Thoracic aorta (tissue), 2 donors: ENCODE measurements at regions not wholly inside any gene's neighbourhood (a gene's known extent, or its start where the extent isn't known, plus 50 kb on each side); places are given as distances from the start of the nearest gene placed in this dataset.

ENCODE experiments used
- ATAC-seq: fragments of 150-250 bp; one replicate; pipeline ENCODE4 v1.8.0; 2017; ENCODE audit warnings: low read depth; ENCODE audit not compliant: insufficient number of reproducible peaks, low FRiP score
- DNase-seq: peaks from one replicate; pipeline ENCODE4 v3.0.0-alpha.2; 2020; ENCODE audit warnings: low spot score
- H3K27ac ChIP-seq, 2 donors: fragments of 200-600 bp; sonication (generic); 1 replicate in 1 of 2; 2 replicates in 1 of 2; pipeline ENCODE4 v1.5.1; 2016; ENCODE audit warnings: mild to moderate bottlenecking in 2 of 2, moderate library complexity in 2 of 2
- H3K27me3 ChIP-seq: fragments of 200-600 bp; sonication (generic); replicated peaks from 2 replicates; pipeline ENCODE4 v1.6.0; 2016; ENCODE audit warnings: mild to moderate bottlenecking; ENCODE audit not compliant: insufficient read depth
- H3K36me3 ChIP-seq: fragments of 200-600 bp; sonication (generic); one replicate; pipeline ENCODE4 v1.5.1; 2016
- H3K4me1 ChIP-seq, 2 donors: fragments of 200-600 bp; sonication (generic); 1 replicate in 1 of 2; 2 replicates in 1 of 2; pipeline versions ENCODE4 v1.5.1 to v1.6.0; 2016; ENCODE audit warnings: low read depth in 2 of 2, mild to moderate bottlenecking in 1 of 2; ENCODE audit not compliant: control insufficient read depth in 1 of 2
- H3K4me3 ChIP-seq: fragments of 200-600 bp; sonication (generic); 2 replicates; pipeline ENCODE4 v1.5.1; 2016; ENCODE audit warnings: mild to moderate bottlenecking
- H3K9me3 ChIP-seq: fragments of 200-600 bp; sonication (generic); 2 replicates; pipeline ENCODE4 v1.5.1; 2016
- TF ChIP-seq, protein P1 (sequence below): fragments of 200-600 bp; sonication (generic); IDR thresholded peaks from one replicate; pipeline ENCODE4 v1.5.1; 2019; ENCODE audit warnings: antibody characterized with exemption

DNA sequence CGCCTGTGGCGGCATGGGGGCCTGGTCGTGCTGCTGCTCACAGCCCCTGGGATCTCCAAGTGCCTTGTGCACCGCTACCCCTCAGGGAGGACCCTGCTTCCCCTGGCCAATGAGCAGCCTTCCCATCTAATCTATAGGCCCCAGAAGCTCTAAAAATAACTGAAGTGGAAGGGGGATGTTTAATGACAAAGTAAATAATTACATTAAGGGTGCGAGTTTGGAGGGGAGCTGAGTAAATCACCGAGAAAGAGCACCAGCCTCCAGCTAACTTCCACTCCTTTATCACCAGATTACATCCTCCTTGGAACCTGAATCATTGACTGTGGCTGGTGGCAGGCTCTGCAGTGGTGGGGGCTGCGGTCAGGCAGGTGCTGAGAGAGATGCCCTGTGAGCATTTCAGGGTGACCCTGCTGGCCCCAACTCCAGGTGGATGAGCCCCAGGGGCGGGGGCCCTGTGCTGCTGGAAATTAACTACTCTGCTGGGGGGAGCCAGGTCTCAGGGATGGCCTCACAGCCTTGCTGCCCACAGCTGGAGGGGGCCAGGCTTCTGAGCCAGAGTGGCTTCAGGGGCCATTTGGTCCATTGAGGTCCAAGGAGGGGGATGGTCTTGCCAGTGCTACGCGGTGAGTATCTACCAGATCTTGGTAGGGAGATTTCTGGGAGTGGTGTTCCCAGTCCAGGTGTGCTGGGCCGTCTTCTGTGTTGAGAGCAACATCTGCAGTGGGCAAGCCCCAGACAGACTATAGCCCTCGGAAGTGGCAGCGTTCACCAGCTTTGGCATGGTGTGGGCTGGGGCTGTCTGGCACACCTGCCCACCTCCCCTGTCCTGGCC, 74.2 kb downstream of the GLI2 start:
- ATAC-seq = no peak
- Histone ChIP-seq H3K27ac (no peak overlapping the region), H3K36me3 (no peaks in the 10 kb centered on the region), H3K4me3 (no peak overlapping the region), H3K9me3 (no peaks in the 10 kb centered on the region), H3K27me3 (no peaks in the 10 kb centered on the region), H3K4me1 (peaks cover 3 to 26% of the 10 kb centered on the region in 2 donors)
- TF ChIP-seq, protein P1, sequence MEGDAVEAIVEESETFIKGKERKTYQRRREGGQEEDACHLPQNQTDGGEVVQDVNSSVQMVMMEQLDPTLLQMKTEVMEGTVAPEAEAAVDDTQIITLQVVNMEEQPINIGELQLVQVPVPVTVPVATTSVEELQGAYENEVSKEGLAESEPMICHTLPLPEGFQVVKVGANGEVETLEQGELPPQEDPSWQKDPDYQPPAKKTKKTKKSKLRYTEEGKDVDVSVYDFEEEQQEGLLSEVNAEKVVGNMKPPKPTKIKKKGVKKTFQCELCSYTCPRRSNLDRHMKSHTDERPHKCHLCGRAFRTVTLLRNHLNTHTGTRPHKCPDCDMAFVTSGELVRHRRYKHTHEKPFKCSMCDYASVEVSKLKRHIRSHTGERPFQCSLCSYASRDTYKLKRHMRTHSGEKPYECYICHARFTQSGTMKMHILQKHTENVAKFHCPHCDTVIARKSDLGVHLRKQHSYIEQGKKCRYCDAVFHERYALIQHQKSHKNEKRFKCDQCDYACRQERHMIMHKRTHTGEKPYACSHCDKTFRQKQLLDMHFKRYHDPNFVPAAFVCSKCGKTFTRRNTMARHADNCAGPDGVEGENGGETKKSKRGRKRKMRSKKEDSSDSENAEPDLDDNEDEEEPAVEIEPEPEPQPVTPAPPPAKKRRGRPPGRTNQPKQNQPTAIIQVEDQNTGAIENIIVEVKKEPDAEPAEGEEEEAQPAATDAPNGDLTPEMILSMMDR = no peak
- no peak for DNase-seq

DNA sequence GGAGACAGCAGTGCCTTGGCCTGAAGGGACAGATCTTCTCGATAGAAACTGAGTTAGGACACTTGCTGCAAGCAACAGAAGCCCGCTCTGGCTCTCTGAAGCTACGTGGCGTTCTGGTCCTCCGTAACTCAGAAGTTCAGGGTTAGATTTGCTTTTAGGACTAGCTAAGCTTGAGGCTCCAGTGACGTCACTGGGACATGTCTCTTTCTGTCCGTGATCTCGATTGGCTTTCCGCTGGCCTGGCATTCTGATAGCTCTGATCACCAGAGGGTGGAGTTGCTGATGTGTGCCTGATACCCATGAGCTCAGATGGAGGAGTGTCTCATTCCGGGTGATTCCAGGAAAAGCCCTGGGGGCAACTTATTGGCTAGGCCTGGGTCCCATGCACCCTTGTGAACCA, 75.0 kb downstream of the GLI2 start:
- ATAC-seq (no peak), DNase-seq (no peak)
- Histone ChIP-seq H3K9me3 (no peaks in the 10 kb centered on the region), H3K27ac (no peak overlapping the region), H3K27me3 (no peaks in the 10 kb centered on the region), H3K36me3 (no peaks in the 10 kb centered on the region), H3K4me3 (no peak overlapping the region), H3K4me1 (peaks cover 0 to 18% of the 10 kb centered on the region in 2 donors)
- TF ChIP-seq, protein P1 = no peak

DNA sequence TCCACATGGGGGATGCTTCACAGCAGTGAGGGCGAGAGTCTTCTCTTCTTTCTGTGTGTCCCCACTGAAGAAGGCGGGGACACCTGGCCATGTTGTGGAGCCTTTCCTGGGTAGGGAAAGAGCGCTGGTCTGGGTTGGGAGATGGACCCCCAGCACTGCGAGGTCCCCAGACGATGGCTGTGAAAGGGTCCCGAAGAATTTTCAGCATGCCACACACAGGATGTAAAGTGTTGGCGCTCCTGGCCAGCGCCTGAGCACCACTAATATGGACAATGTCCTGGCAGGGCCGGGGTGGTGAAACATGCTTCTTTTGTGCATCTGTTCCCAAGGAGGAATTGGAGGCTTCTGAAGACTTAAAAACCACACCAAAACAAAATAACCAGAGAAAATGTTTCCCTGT, 77.2 kb downstream of the GLI2 start:
- H3K36me3 ChIP-seq = no peaks in the 10 kb centered on the region
- H3K9me3 ChIP-seq = no peaks in the 10 kb centered on the region
- H3K27me3 ChIP-seq = no peaks in the 10 kb centered on the region
- H3K4me1 ChIP-seq = peaks cover 0 to 2% of the 10 kb centered on the region in 2 donors
- no peak overlapping the region for H3K27ac ChIP-seq
- no peak for DNase-seq
- TF ChIP-seq, protein P1 = no peak
- ATAC-seq = no peak
- no peak overlapping the region for H3K4me3 ChIP-seq

DNA sequence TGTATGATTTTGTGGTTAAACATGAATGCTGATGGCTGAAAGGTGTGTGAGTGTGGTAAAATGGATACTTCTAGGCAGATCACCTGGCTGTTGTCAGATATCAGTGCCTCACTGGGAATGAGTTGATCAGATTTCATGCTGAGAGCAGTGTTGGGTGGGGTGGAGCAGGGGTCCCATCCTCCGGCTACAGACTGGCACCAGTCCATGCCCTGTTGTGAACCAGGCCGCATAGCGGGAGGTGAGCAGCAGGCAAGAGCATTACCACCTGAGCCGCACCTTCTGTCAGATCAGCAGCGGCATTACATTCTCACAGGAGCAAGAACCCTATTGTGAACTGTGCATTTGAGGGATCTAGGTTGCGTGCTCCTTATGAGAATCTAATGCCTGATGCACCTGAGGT, 78.7 kb downstream of the GLI2 start:
- DNase-seq = no peak
- Histone ChIP-seq H3K9me3 (no peaks in the 10 kb centered on the region), H3K36me3 (no peaks in the 10 kb centered on the region), H3K27ac (no peak overlapping the region), H3K4me1 (peaks cover 4 to 15% of the 10 kb centered on the region in 2 donors), H3K4me3 (no peak overlapping the region), H3K27me3 (no peaks in the 10 kb centered on the region)
- TF ChIP-seq, protein P1 = no peak
- no peak for ATAC-seq

DNA sequence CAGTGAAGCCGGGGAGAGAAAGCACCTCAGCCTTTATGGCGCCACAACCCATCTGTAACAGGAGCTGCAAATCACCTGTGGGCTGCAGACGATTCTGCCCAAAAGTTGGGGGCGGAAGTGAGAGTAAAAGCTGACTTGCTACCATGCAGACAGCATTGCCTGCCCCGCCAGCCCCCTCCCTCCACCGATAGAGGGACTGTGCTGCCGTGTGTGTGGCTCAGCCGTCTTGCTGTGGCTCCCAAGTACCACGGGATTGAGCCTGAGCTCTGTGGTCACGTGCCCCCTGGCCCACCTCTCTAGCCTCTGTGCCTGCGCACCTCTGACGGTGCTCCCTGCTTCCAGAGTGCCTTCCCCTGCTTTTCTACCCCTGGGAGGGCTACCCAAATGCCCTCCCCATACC, 79.6 kb downstream of the GLI2 start:
- Histone ChIP-seq H3K27me3 (no peaks in the 10 kb centered on the region), H3K36me3 (no peaks in the 10 kb centered on the region), H3K4me1 (peaks cover 4 to 23% of the 10 kb centered on the region in 2 donors), H3K27ac (no peak overlapping the region), H3K4me3 (no peak overlapping the region), H3K9me3 (no peaks in the 10 kb centered on the region)
- TF ChIP-seq, protein P1 = no peak
- no peak for DNase-seq
- no peak for ATAC-seq
